ENCODE measurements at regions not wholly inside any gene's neighbourhood (a gene's known extent, or its start where the extent isn't known, plus 50 kb on each side); places are given as distances from the start of the nearest gene placed in this dataset.

DNA sequence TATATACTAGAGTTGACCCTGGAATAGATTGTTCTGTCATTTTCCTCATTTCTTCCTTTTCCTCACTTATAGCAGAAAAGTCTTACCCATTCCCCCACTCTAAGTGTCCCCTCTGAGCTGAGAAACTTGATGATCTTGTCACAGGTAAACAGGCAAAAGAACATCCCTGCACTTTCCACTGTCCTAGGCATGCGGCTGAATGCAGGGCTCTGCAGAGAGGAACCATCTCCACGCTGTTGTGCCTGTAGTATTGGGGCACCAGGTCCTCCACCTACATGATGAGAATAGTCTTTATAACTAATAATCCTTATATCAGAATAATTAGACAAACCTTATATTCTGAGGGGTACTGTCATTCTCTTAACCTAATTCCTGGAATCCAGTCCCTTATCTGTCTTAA, 211.3 kb downstream of the RBM26 start:
- Histone ChIP-seq H3K4me2 (ENCODE audit: low read length) (peak overlapping the region; percentile 88), H4K20me1 (ENCODE audit: control insufficient read depth, insufficient read depth, low read depth, low read length) (no peaks in the 10 kb centered on the region)
- no peak for TF ChIP-seq EZH2phosphoT487 (IDR thresholded peaks at IDR 0.05; ENCODE audit: borderline replicate concordance, low read length)
- TF ChIP-seq, protein P1, sequence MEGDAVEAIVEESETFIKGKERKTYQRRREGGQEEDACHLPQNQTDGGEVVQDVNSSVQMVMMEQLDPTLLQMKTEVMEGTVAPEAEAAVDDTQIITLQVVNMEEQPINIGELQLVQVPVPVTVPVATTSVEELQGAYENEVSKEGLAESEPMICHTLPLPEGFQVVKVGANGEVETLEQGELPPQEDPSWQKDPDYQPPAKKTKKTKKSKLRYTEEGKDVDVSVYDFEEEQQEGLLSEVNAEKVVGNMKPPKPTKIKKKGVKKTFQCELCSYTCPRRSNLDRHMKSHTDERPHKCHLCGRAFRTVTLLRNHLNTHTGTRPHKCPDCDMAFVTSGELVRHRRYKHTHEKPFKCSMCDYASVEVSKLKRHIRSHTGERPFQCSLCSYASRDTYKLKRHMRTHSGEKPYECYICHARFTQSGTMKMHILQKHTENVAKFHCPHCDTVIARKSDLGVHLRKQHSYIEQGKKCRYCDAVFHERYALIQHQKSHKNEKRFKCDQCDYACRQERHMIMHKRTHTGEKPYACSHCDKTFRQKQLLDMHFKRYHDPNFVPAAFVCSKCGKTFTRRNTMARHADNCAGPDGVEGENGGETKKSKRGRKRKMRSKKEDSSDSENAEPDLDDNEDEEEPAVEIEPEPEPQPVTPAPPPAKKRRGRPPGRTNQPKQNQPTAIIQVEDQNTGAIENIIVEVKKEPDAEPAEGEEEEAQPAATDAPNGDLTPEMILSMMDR (IDR thresholded peaks at IDR 0.05; ENCODE audit: low read depth, low read length, poor library complexity, severe bottlenecking): no peak

DNA sequence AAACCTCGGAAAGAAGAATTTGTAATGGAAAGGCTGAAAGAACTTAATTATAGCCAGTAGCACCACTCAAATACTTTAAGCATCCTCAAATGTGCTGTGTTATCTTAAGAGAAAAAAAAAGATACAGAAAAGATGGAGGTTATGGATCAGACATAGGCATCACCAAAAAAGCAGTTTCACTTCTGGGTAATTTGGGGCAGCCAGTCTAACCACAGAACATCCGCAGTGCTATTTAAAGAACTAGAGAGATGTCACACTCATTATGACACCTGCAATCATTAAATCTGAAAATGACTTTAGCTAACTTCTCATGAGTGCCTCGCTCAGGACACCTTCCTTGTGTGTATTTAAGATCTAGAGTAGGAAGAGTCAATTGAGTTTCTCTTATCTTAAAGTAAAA, 211.8 kb downstream of the RBM26 start:
- Histone ChIP-seq H3K9me3 (ENCODE audit: control insufficient read depth, insufficient read depth, low read length) (0 out of 2 replicates have a peak, but pooled peaks cover 5% of the 10 kb centered on the region), H3K4me1 (ENCODE audit: control insufficient read depth, low read length) (peaks cover 61% of the 10 kb centered on the region), H3K27me3 (ENCODE audit: control insufficient read depth, low read length) (peaks cover 6% of the 10 kb centered on the region), H3K4me3 (ENCODE audit: low read length) (peak overlapping the region; percentile 60), H4K20me1 (ENCODE audit: control insufficient read depth, insufficient read depth, low read depth, low read length) (no peaks in the 10 kb centered on the region), H3K36me3 (ENCODE audit: control insufficient read depth, low read length) (no peaks in the 10 kb centered on the region), H3K9me2 (replicated peaks; ENCODE audit: control insufficient read depth, low read length) (no peaks in the 10 kb centered on the region), H3K4me2 (ENCODE audit: low read length) (peak overlapping the region; percentile 88), H3K79me2 (ENCODE audit: control insufficient read depth, low read length) (no peaks in the 10 kb centered on the region), H3F3A (ENCODE audit: control insufficient read depth, insufficient read depth) (peaks cover 13% of the 10 kb centered on the region), H3K27ac (ENCODE audit: low read depth, low read length) (peak overlapping the region; percentile 75)
- TF ChIP-seq, protein P1 (IDR thresholded peaks at IDR 0.05; ENCODE audit: low read depth, low read length, poor library complexity, severe bottlenecking): no peak
- TF ChIP-seq EZH2phosphoT487 (IDR thresholded peaks at IDR 0.05; ENCODE audit: borderline replicate concordance, low read length): no peak

More for the DNA sequence above, 211.3 kb downstream of the RBM26 start:
- Histone ChIP-seq H3K27ac (ENCODE audit: low read depth, low read length) (peak overlapping the region; percentile 75), H3K9me3 (ENCODE audit: control insufficient read depth, insufficient read depth, low read length) (0 out of 2 replicates have a peak, but pooled peaks cover 5% of the 10 kb centered on the region), H3F3A (ENCODE audit: control insufficient read depth, insufficient read depth) (peaks cover 13% of the 10 kb centered on the region), H3K36me3 (ENCODE audit: control insufficient read depth, low read length) (no peaks in the 10 kb centered on the region), H3K9me2 (replicated peaks; ENCODE audit: control insufficient read depth, low read length) (no peaks in the 10 kb centered on the region), H3K27me3 (ENCODE audit: control insufficient read depth, low read length) (peaks cover 3% of the 10 kb centered on the region; the same call in 1 of the 2 replicates), H3K4me1 (ENCODE audit: control insufficient read depth, low read length) (peaks cover 61% of the 10 kb centered on the region), H3K79me2 (ENCODE audit: control insufficient read depth, low read length) (no peaks in the 10 kb centered on the region), H3K4me3 (ENCODE audit: low read length) (peak overlapping the region; percentile 60)

DNA sequence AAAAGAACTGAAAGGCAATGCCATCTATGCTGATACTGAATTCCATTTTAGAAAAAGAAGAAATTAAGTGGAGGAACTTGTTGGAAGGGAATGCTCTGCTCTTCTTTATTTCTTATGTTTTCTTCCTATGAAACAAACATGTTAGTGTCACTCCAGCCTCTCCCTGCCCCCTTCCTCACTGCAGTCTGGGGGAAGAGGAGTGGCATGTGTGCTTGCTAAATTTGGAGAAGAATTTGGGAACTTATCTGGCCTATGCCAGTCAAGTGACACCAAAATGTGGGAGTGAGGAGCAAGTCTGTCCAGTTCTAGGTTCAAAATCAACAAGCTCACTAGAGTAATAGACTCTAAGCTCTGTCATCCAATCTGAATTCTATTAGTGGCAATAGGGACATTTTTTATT, 214.6 kb downstream of the RBM26 start:
- TF ChIP-seq, protein P1 (IDR thresholded peaks at IDR 0.05; ENCODE audit: low read depth, low read length, poor library complexity, severe bottlenecking): no peak
- TF ChIP-seq EZH2phosphoT487 (IDR thresholded peaks at IDR 0.05; ENCODE audit: borderline replicate concordance, low read length): no peak
- peaks cover 60% of the 10 kb centered on the region for H3K4me1 ChIP-seq (ENCODE audit: control insufficient read depth, low read length)

More for the DNA sequence above, 214.6 kb downstream of the RBM26 start:
- Histone ChIP-seq H3K4me2 (ENCODE audit: low read length) (no peak overlapping the region), H3K27ac (ENCODE audit: low read depth, low read length) (no peak overlapping the region), H3K79me2 (ENCODE audit: control insufficient read depth, low read length) (no peaks in the 10 kb centered on the region), H3K27me3 (ENCODE audit: control insufficient read depth, low read length) (peaks cover 6% of the 10 kb centered on the region), H3K36me3 (ENCODE audit: control insufficient read depth, low read length) (no peaks in the 10 kb centered on the region), H3F3A (ENCODE audit: control insufficient read depth, insufficient read depth) (peaks cover 13% of the 10 kb centered on the region), H3K9me3 (ENCODE audit: control insufficient read depth, insufficient read depth, low read length) (no peaks in the 10 kb centered on the region), H3K9me2 (replicated peaks; ENCODE audit: control insufficient read depth, low read length) (no peaks in the 10 kb centered on the region), H3K4me3 (ENCODE audit: low read length) (no peak overlapping the region), H4K20me1 (ENCODE audit: control insufficient read depth, insufficient read depth, low read depth, low read length) (no peaks in the 10 kb centered on the region)
